Astrocyte of the spinal cord (primary cell): ENCODE measurements at regions not wholly inside any gene's neighbourhood (a gene's known extent, or its start where the extent isn't known, plus 50 kb on each side); places are given as distances from the start of the nearest gene placed in this dataset.

ENCODE experiments used
- DNase-seq: peaks from one replicate; pipeline ENCODE4 v3.0.0; 2011; ENCODE audit warnings: low read depth, low spot score
- H3K4me3 ChIP-seq: 2 replicates; pipeline ENCODE4 v1.5.1; 2011; ENCODE audit warnings: low read depth, mild to moderate bottlenecking, low read length, moderate library complexity
- CTCF ChIP-seq: IDR thresholded peaks from 2 replicates; pipeline ENCODE4 v1.5.1; 2012; ENCODE audit warnings: low read depth, mild to moderate bottlenecking, low read length, inconsistent platforms
- in situ Hi-C: cut with HindIII; loops from 2 replicates; pipeline ENCODE4 v1.10.0; 2017; ENCODE audit warnings: low sequenced_read_pairs

GRCh38 chr6:58419321-58419720 is 1101.9 kb downstream of the PRIM2 start:
- TF ChIP-seq CTCF: no peak
- DNase-seq: no peak
- H3K4me3 ChIP-seq: no peak overlapping the region
- in situ Hi-C loops: no loop called here
